ENCODE measurements at regions not wholly inside any gene's neighbourhood (a gene's known extent, or its start where the extent isn't known, plus 50 kb on each side); places are given as distances from the start of the nearest gene placed in this dataset.
"Not testable (repeated sequence)": the region's sequence is repeated elsewhere in the genome, so short reads cannot be mapped to it uniquely, and the experiment has no call there.

DNA sequence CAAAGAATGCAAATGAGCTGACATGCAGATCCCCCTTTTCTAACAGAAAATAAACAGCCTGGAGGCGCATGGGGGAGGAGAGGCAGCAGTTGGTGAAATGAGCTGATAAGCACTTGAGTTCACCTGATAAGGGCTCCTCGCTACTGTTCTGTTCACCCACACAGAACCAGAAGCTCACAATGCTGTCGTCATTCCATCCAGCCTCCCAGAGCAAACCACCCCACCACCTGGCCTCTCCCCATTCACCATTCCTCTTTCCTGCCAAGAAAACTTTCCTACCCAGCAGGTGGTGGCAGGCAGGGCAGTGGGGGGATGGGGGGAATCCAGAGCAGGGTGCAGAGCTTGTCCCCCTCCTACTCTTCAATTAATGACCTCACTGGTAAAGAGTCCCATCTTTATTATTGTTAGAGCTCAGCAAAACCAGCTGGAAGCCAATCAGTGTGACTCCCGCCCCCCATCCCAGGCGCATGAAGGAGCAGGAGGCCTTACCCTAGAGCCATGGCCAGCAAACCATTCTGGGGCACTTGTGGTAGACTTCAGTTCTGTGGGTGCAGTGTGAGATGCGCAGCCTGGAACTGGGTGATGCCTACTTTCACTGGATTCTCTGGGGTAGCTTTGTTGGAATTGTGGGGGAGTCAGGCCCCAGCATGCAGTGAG is 350.3 kb downstream of the ZIC3 start:
- DNase-seq (ENCODE audit: low read depth) = no peak
- no peak overlapping the region for H3K4me3 ChIP-seq (ENCODE audit: low read depth, low read length)
- TF ChIP-seq CTCF (conservative IDR thresholded peaks at IDR 0.05; ENCODE audit: low read depth, low read length) = no peak

GRCh38 chrX:137926090-137926489 is 360.2 kb downstream of the ZIC3 start:
- peak; percentile 37 for TF ChIP-seq CTCF (conservative IDR thresholded peaks at IDR 0.05; ENCODE audit: low read depth, low read length)
- peak; percentile 19 for DNase-seq (ENCODE audit: low read depth)
- H3K4me3 ChIP-seq (ENCODE audit: low read depth, low read length) = no peak overlapping the region

DNA sequence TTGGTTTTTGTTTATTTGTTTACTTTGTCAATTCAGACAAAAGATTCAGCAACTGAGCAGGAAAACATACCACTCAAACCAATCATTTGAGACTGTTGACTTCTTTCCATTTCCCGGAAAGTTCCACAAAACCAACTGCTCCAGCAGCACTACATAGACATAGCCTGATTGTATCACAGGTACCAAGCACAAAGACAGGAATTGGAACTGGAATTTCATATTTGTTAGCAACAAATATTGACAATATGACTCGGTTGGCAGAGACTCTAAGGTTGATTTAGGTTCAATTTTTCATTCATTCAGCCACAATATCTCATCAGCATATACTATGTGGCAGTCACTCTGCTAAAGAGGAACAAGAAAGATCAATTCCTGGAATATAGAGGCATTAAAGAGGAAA is 364.0 kb downstream of the ZIC3 start:
- DNase-seq (ENCODE audit: low read depth) = no peak
- no peak for TF ChIP-seq CTCF (conservative IDR thresholded peaks at IDR 0.05; ENCODE audit: low read depth, low read length)

DNA sequence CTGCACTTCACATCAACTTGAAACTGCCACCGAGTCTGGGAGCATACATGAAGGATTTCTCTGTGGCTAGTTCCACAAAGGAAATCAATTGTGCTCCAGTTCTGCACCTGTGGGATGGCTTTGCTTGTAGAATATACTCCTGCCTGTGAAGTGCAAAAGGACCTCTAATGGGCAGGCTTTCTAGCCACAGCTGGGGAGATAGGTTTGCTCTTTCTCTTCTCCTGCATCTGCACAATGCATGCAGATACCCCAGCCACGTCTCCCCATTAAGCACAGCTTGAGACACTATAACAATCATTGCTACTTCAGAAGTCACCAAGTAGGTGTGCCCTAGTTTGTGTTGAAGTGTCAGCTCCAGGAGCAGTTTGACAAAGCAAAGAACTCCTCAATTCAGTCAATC is 364.6 kb downstream of the ZIC3 start:
- DNase-seq (ENCODE audit: low read depth) = no peak
- H3K4me3 ChIP-seq (ENCODE audit: low read depth, low read length) = no peak overlapping the region
- TF ChIP-seq CTCF (conservative IDR thresholded peaks at IDR 0.05; ENCODE audit: low read depth, low read length) = no peak

More for the DNA sequence above, 364.0 kb downstream of the ZIC3 start:
- no peak overlapping the region for H3K4me3 ChIP-seq (ENCODE audit: low read depth, low read length)

- H3K4me3 ChIP-seq (ENCODE audit: low read depth, low read length); DNase-seq (ENCODE audit: low read depth): not testable (repeated sequence)
These were observed 368.3 kb downstream of the ZIC3 start for GRCh38 chrX:137934214-137934613.

GRCh38 chrX:137934887-137935286 is 369.0 kb downstream of the ZIC3 start:
- not testable (repeated sequence) for H3K4me3 ChIP-seq (ENCODE audit: low read depth, low read length); DNase-seq (ENCODE audit: low read depth)

GRCh38 chrX:137945470-137945869 is 379.5 kb downstream of the ZIC3 start:
- no peak for DNase-seq (ENCODE audit: low read depth)
- no peak for TF ChIP-seq CTCF (conservative IDR thresholded peaks at IDR 0.05; ENCODE audit: low read depth, low read length)
- H3K4me3 ChIP-seq (ENCODE audit: low read depth, low read length) = no peak overlapping the region

DNA sequence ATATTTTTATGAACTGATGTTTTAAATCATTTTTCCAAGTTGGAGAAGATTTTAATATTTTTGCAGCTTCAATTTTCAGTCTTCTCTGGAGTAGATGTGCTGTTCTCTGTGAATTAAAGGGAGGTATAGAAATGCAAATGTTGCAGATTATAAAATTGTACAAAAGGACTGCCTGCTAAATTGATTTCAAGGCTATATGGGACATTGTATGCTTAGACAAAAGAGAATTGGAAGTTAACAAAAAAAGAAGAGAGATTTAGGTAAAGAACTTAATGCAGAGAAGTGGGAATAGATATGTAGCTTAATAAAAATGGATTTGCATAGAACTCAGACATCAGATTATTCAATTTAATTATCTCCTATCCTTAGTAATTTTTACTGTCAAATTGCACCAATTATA is 403.3 kb downstream of the ZIC3 start:
- no peak for DNase-seq (ENCODE audit: low read depth)
- TF ChIP-seq CTCF (conservative IDR thresholded peaks at IDR 0.05; ENCODE audit: low read depth, low read length) = no peak
- no peak overlapping the region for H3K4me3 ChIP-seq (ENCODE audit: low read depth, low read length)

Data from choroid plexus epithelial cell (primary cell).